ENCODE measurements at regions not wholly inside any gene's neighbourhood (a gene's known extent, or its start where the extent isn't known, plus 50 kb on each side); places are given as distances from the start of the nearest gene placed in this dataset.

DNA sequence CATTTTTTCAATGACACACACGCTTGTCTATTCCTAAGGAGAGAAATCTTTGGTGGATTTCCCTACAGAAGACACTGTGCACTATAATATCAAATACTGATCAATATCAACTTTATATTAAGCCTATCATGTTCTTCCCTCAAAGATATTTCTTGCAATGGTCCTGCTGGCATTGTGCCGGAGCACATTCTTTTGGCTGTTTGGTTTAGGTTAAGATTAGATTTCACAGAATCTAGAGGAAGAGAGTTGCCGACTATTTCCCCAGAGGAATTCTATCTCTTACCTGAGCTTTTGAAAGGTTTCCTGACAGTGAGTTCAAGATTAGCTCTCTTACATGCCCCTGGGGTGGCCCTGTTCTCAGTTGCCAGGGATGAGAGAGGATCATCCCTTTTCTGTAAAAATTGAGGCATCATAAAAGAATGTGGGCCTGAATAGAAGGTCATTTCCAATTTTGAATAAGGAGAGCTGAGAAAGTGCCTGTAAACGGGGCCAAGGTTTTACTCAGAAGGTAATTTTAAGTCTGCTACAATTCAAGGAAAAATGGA, 180.6 kb upstream of the ARHGAP20 start:
- Mint-ChIP-seq H3K27me3 (no peaks in the 10 kb centered on the region), H3K9me3 (peaks cover 0 to 4% of the 10 kb centered on the region in 2 donors), H3K27ac (no peak overlapping the region), H3K4me1 (no peaks in the 10 kb centered on the region), H3K4me3 (no peak overlapping the region)
- no peak for ATAC-seq
- DNase-seq: no peak

- no peaks in the 10 kb centered on the region for H3K27me3 Mint-ChIP-seq
- no peak overlapping the region for H3K27ac Mint-ChIP-seq
- peaks cover 0 to under 1% of the 10 kb centered on the region in 2 donors for H3K9me3 Mint-ChIP-seq
- H3K4me1 Mint-ChIP-seq: no peaks in the 10 kb centered on the region
- H3K4me3 Mint-ChIP-seq: no peak overlapping the region
- no peak for DNase-seq
- no peak for ATAC-seq
These were observed 179.2 kb upstream of the ARHGAP20 start for GRCh38 chr11:110891411-110891810.

GRCh38 chr11:110890995-110891394, 178.8 kb upstream of the ARHGAP20 start:
- DNase-seq (no peak), ATAC-seq (no peak)
- H3K27me3 Mint-ChIP-seq: no peaks in the 10 kb centered on the region
- H3K27ac Mint-ChIP-seq: no peak overlapping the region
- no peaks in the 10 kb centered on the region for H3K9me3 Mint-ChIP-seq
- H3K4me1 Mint-ChIP-seq: no peaks in the 10 kb centered on the region
- no peak overlapping the region for H3K4me3 Mint-ChIP-seq

DNA sequence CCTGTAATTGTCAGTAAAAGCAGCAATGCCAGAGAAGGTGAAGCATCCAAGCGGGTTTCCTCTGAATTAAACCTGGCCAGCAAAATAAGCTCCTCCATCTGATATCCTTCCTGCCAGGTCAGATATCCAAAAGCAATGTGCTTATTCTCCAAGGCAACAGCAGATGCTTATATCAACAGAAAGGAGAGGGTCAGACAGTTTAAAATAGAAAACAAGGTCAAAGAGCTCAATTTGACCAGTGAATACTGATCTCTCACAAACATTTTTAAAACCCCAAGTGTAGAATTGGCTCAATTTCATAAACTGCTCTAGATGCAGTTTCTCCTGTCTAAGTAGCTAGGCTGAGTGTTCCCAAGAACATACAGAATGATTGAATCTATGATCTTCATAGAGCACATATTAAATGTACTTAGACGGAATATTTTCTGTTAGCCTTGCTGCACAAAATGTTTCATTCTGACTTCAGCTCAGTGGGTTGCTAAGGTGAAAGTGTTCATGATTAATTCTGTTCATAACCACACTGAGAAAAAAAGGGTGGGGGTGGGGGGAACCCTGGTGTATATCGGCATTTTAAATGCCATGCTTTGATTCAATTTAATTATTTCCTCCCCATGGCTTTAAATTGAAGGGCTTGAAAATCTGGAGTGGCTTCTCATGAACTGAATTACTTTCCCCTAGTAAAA, 174.2 kb upstream of the ARHGAP20 start:
- ATAC-seq (no peak), DNase-seq (no peak)
- H3K4me3 Mint-ChIP-seq: no peak overlapping the region
- no peaks in the 10 kb centered on the region for H3K9me3 Mint-ChIP-seq
- no peaks in the 10 kb centered on the region for H3K4me1 Mint-ChIP-seq
- peaks cover 10% of the 10 kb centered on the region for H3K27me3 Mint-ChIP-seq
- H3K27ac Mint-ChIP-seq: no peak overlapping the region

DNA sequence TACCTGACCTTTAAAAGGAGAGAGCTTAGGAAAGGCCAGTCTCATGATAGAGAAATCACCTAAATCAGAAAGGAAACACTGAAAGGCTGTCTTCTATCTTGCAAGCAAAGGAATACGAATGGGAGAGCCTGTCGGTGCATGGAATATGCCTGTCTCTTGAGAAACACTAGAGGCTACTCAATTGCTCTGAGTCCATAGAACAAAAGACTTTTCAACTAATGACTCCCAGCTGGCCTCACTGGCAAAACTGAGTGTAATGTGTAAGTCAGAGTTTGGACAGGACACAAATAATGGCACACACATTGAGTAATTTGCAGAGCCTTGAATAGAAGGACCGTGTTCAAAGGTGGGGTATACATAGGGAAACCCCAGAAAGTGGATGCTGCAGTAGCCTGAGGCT, 171.0 kb upstream of the ARHGAP20 start:
- ATAC-seq: no peak
- H3K27me3 Mint-ChIP-seq: peaks cover 10% of the 10 kb centered on the region
- no peak for DNase-seq
- no peaks in the 10 kb centered on the region for H3K9me3 Mint-ChIP-seq
- H3K4me3 Mint-ChIP-seq: no peak overlapping the region
- no peaks in the 10 kb centered on the region for H3K4me1 Mint-ChIP-seq
- H3K27ac Mint-ChIP-seq: no peak overlapping the region

DNA sequence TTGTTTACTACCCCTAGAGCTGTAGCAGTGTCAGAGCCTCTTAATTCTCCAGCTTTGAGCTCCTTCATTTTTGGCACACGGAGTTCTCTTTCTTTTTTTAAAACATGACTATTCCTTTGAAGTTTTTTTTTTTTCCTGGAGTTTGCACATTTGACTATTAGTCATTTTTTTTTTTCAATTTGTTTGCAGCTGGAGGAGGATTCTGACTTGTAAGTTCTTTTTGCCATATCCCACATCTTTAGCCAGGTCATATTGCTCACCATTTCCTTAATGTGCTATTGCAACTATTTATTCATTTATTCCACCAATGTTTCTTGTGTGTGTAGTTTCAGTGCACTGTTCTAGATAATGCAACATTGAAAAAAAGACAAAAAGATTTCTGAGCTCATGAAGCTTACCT, 166.3 kb upstream of the ARHGAP20 start:
- H3K9me3 Mint-ChIP-seq: no peaks in the 10 kb centered on the region
- no peak for ATAC-seq
- peaks cover 2% of the 10 kb centered on the region for H3K27me3 Mint-ChIP-seq
- no peaks in the 10 kb centered on the region for H3K4me1 Mint-ChIP-seq
- DNase-seq: no peak
- no peak overlapping the region for H3K4me3 Mint-ChIP-seq
- H3K27ac Mint-ChIP-seq: no peak overlapping the region

GRCh38 chr11:110874437-110875030, 162.3 kb upstream of the ARHGAP20 start:
- Mint-ChIP-seq H3K4me1 (no peaks in the 10 kb centered on the region), H3K9me3 (no peaks in the 10 kb centered on the region), H3K27me3 (no peaks in the 10 kb centered on the region), H3K27ac (no peak overlapping the region), H3K4me3 (no peak overlapping the region)
- no peak for DNase-seq
- ATAC-seq: no peak

DNA sequence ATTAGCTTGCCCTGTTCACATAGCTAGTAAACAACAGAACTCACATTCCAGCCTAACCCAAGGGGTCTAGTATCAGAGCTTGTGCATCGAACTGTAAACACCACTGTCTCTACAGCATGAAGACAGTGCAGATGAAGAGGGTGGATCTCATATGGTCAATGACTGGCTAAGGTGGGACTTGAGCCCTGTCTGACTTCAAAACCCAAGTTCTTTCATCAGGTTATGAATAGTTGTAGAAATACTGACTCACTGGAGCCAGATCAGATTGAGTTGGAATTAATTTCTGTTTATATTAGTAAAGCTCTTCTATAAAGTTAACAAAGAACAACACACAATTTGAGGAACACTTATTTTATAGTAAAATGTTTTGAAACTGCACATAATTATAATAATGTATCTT, 161.7 kb upstream of the ARHGAP20 start:
- Mint-ChIP-seq H3K27ac (no peak overlapping the region), H3K4me1 (no peaks in the 10 kb centered on the region), H3K4me3 (no peak overlapping the region), H3K9me3 (no peaks in the 10 kb centered on the region), H3K27me3 (no peaks in the 10 kb centered on the region)
- ATAC-seq: no peak
- no peak for DNase-seq

- H3K4me1 Mint-ChIP-seq: no peaks in the 10 kb centered on the region
- H3K27ac Mint-ChIP-seq: no peak overlapping the region
- no peak overlapping the region for H3K4me3 Mint-ChIP-seq
- ATAC-seq (no peak), DNase-seq (no peak)
- H3K27me3 Mint-ChIP-seq: no peaks in the 10 kb centered on the region
- H3K9me3 Mint-ChIP-seq: no peaks in the 10 kb centered on the region
These were observed 158.7 kb upstream of the ARHGAP20 start for GRCh38 chr11:110870816-110871522.

DNA sequence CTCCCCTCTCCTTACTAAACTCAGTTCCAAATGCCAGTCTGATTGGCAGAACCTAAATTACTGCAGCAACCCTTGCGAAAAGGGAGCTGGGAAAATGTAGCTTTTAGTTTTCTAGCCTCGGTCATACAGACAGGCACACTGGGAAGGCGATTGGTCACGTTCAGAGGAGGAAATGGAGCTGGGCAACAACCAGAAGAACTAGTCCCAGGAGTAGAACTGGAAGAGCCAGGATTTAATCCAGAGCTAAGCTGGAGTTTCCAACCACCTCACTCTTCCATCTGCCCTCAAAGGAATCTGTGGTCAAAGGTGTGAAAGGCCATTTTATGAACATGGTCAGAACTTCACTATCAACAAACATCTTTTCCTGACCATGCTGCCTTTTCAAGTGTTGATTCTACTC, 155.7 kb upstream of the ARHGAP20 start:
- no peak for ATAC-seq
- H3K27me3 Mint-ChIP-seq: no peaks in the 10 kb centered on the region
- no peak overlapping the region for H3K27ac Mint-ChIP-seq
- no peak overlapping the region for H3K4me3 Mint-ChIP-seq
- no peaks in the 10 kb centered on the region for H3K9me3 Mint-ChIP-seq
- H3K4me1 Mint-ChIP-seq: no peaks in the 10 kb centered on the region
- DNase-seq: no peak

- Mint-ChIP-seq H3K9me3 (no peaks in the 10 kb centered on the region), H3K4me1 (no peaks in the 10 kb centered on the region), H3K27me3 (no peaks in the 10 kb centered on the region), H3K27ac (peak overlapping the region in 1 of 2 donors; percentile 11), H3K4me3 (no peak overlapping the region)
- no peak for DNase-seq
- no peak for ATAC-seq
These were observed 153.8 kb upstream of the ARHGAP20 start for GRCh38 chr11:110866081-110866480.

DNA sequence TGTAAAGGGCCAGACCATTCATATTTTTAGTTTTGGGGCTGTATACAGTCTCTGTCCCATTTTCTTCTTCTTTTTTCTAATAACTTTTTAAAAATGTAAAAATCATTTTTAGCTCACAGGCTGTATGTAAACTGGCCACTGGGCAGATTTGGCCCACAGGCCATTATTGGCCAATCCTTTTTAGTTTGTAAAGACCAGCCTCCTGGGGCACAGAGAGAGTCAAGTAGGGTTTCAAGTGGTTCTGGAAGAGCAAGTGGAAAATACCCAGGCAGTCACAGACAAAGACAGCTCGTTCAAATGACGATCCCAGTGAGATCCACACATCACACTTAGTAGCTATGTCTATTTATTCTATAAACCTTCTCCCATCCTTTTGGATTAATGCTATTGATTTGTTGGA, 150.2 kb upstream of the ARHGAP20 start:
- H3K9me3 Mint-ChIP-seq: no peaks in the 10 kb centered on the region
- ATAC-seq (no peak), DNase-seq (no peak)
- no peaks in the 10 kb centered on the region for H3K27me3 Mint-ChIP-seq
- no peak overlapping the region for H3K27ac Mint-ChIP-seq
- H3K4me1 Mint-ChIP-seq: no peaks in the 10 kb centered on the region
- no peak overlapping the region for H3K4me3 Mint-ChIP-seq

DNA sequence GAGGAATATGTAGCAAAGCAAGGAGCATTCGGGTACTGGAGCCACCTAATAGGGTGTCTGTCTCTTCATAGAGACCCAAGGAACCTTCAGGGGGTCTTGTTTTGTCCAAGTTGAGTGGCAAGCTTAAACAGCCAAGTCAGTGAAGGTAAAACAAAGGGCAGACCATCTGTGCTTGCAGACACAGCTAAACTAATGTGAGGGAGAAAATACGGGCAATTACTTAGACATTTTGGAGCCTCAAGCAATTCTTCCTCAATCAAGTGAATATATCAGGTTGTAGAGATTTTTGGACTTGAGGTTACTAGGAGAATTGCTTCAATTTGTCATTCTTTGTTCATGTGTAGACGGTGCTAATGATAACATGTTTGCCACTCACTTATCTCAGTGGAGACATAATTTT, 148.2 kb upstream of the ARHGAP20 start:
- H3K4me1 Mint-ChIP-seq: no peaks in the 10 kb centered on the region
- no peak for DNase-seq

GRCh38 chr11:110859998-110860397, 147.8 kb upstream of the ARHGAP20 start:
- ATAC-seq (no peak), DNase-seq (no peak)
- H3K4me1 Mint-ChIP-seq: no peaks in the 10 kb centered on the region
- no peak overlapping the region for H3K4me3 Mint-ChIP-seq
- peaks cover 8% of the 10 kb centered on the region for H3K27me3 Mint-ChIP-seq
- H3K27ac Mint-ChIP-seq: no peak overlapping the region
- H3K9me3 Mint-ChIP-seq: no peaks in the 10 kb centered on the region

More for the DNA sequence above, 148.2 kb upstream of the ARHGAP20 start:
- ATAC-seq: no peak
- Mint-ChIP-seq H3K27me3 (peaks cover 8% of the 10 kb centered on the region), H3K27ac (no peak overlapping the region), H3K9me3 (no peaks in the 10 kb centered on the region), H3K4me3 (no peak overlapping the region)

DNA sequence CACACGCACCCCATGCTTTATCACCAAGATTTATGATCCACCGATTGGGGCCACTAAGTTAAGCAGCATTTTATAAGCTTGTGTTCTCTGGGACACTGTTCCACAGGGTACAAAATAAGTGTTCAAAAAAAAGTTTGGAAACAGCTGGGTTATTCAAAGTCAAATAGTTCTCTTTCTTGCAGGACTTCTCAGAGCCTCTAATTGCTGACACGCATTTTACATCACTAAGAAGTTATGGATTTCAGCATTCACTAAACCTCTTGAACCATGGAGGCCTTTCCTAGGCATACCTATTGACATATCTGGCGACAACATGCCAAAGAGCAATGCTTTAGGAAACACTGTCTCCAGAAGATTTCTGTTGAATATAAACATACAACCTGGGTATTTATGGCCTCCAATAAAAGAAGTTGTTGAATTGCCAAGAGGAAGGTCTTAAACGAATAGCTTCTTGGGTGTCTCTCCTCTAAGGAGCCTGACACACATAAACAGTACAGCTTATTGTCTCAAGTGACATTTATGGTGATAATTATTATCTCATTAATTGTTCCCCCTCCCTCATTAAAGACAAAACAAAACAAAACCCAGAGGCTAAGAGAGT, 147.1 kb upstream of the ARHGAP20 start:
- ATAC-seq: no peak
- DNase-seq: no peak
- no peaks in the 10 kb centered on the region for H3K4me1 Mint-ChIP-seq
- H3K27ac Mint-ChIP-seq: no peak overlapping the region
- peaks cover 8% of the 10 kb centered on the region for H3K27me3 Mint-ChIP-seq
- no peaks in the 10 kb centered on the region for H3K9me3 Mint-ChIP-seq
- H3K4me3 Mint-ChIP-seq: no peak overlapping the region

DNA sequence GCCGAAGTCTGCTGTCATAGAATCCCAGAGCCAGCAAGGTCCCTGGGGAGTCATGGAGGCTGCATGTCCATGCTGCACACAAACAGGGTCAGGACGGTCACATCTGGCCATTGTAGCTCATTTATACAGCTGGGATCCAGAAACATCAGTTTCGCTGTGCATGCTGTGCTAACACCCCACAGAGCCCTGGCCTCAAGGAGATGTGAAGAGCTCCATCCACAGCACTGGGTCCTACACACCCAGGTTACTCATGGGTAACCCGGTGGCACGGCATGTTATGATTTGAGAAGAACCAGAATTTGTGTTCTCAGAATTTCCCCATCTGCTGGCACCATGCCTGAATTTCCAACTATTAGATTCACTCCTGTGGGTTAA, 146.3 kb upstream of the ARHGAP20 start:
- Mint-ChIP-seq H3K4me1 (no peaks in the 10 kb centered on the region), H3K9me3 (no peaks in the 10 kb centered on the region), H3K27ac (no peak overlapping the region), H3K27me3 (peaks cover 8% of the 10 kb centered on the region), H3K4me3 (no peak overlapping the region)
- DNase-seq (no peak), ATAC-seq (no peak)

All from stimulated activated naive CD8-positive, alpha-beta T cell treated with anti-CD3 and anti-CD28 coated beads, Interleukin-15, amount 100 ng/mL, for 72 hours (primary cell).